Kidney (tissue), 13 donors: ENCODE measurements at regions not wholly inside any gene's neighbourhood (a gene's known extent, or its start where the extent isn't known, plus 50 kb on each side); places are given as distances from the start of the nearest gene placed in this dataset.

Experiments used
- DNase-seq, 5 donors: peaks; one replicate each; pipeline ENCODE4 v3.0.0-alpha.2; 2013 to 2020
- FAIRE-seq: peaks from 2 replicates; lab custom pipeline; 2012; peaks lifted over from hg19 to GRCh38; lab: Jason Lieb, UNC
- H3K27ac ChIP-seq, 2 donors: one replicate each; pipeline ENCODE4 v1.7.0; 2013; ENCODE audit warnings: low read depth in 2 of 2, low read length in 2 of 2, inconsistent platforms in 1 of 2
- H3K27me3 ChIP-seq: one replicate; pipeline ENCODE4 v1.7.1; 2013; ENCODE audit warnings: low read length, inconsistent platforms; ENCODE audit not compliant: control insufficient read depth, insufficient read depth
- H3K36me3 ChIP-seq, 3 donors: one replicate each; pipeline versions ENCODE4 v1.7.0 to v1.7.1; 2013; ENCODE audit warnings: low read length in 3 of 3, control low read depth in 1 of 3, inconsistent platforms in 1 of 3; ENCODE audit not compliant: insufficient read depth in 3 of 3, control insufficient read depth in 2 of 3
- H3K4me1 ChIP-seq, 3 donors: one replicate each; pipeline versions ENCODE4 v1.7.0 to v1.7.1; 2013; ENCODE audit warnings: low read length in 3 of 3, inconsistent platforms in 1 of 3, low read depth in 1 of 3; ENCODE audit not compliant: control insufficient read depth in 2 of 3, insufficient read depth in 2 of 3
- H3K4me3 ChIP-seq, 3 donors: one replicate each; pipeline versions ENCODE4 v1.7.0 to v1.8.1; 2013; ENCODE audit warnings: low read length in 3 of 3, control low read depth in 1 of 3, inconsistent platforms in 1 of 3
- H3K9ac ChIP-seq, 3 donors: one replicate each; pipeline versions ENCODE4 v1.7.0 to v1.7.1; 2013; ENCODE audit warnings: low read length in 3 of 3, control low read depth in 1 of 3, inconsistent platforms in 1 of 3
- H3K9me3 ChIP-seq, 3 donors: one replicate each; pipeline versions ENCODE4 v1.7.0 to v1.7.1; 2013; ENCODE audit warnings: low read length in 3 of 3, control low read depth in 1 of 3, inconsistent platforms in 1 of 3; ENCODE audit not compliant: control insufficient read depth in 2 of 3, insufficient read depth in 1 of 3
- intact Hi-C: fragments of 100-400 bp; cut with DNase I; formaldehyde crosslinking; loops from one replicate; pipeline ENCODE4 v1.11.1; 2022
- TF ChIP-seq, protein P1 (sequence below): IDR thresholded peaks from 3 replicates; pipeline ENCODE4 v1.5.1; 2012; ENCODE audit warnings: mild to moderate bottlenecking, moderate library complexity, borderline replicate concordance; ENCODE audit not compliant: insufficient read depth; ENCODE audit errors: extremely low read depth
- donor health status: control.
- donor health status: control.
- donor health status: control.
- donor health status: control.
- donor health status: control.
- donor health status: DM: yes; HTN: yes; CAD: no.
- donor health status: Normal renal cell carcinoma (clear cell type).

DNA sequence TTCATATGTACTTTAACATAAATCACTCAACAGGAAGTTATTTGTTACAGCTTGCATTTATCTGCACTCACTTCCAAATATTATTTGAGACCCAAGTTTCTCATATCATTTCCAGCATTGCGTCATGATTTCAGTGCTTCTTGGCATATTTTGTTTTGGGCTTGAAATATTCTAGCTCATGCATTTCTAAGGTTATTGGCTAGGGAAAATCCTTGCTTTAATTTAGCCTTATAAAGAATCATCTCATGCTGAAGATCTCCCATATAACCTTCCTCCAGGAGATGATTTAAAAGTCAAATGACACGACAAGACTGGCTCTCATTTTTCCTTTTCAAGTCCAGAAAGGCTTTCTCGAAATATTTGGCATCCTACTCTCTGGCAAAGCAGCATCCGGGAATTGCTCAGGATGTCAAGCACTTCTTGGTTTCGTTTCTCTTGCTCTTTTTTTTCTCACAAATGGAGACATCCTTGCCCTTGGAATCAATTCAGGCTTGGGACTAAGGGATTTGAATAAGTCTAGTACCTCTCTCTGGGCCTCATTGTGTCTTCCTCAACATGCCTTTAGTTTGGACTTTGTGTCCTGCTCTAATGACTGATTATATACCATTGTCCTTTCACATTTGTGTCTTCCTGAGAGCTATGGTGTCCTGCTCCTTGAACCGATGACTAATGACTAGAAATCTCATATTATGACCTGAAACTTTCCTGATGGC is 295.0 kb downstream of the RMST start:
- H3K9me3 ChIP-seq: no peaks in the 10 kb centered on the region
- no peak for DNase-seq
- intact Hi-C loops: no loop called here
- TF ChIP-seq, protein P1, sequence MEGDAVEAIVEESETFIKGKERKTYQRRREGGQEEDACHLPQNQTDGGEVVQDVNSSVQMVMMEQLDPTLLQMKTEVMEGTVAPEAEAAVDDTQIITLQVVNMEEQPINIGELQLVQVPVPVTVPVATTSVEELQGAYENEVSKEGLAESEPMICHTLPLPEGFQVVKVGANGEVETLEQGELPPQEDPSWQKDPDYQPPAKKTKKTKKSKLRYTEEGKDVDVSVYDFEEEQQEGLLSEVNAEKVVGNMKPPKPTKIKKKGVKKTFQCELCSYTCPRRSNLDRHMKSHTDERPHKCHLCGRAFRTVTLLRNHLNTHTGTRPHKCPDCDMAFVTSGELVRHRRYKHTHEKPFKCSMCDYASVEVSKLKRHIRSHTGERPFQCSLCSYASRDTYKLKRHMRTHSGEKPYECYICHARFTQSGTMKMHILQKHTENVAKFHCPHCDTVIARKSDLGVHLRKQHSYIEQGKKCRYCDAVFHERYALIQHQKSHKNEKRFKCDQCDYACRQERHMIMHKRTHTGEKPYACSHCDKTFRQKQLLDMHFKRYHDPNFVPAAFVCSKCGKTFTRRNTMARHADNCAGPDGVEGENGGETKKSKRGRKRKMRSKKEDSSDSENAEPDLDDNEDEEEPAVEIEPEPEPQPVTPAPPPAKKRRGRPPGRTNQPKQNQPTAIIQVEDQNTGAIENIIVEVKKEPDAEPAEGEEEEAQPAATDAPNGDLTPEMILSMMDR: no peak
- H3K4me3 ChIP-seq: no peak overlapping the region
- no peak overlapping the region for H3K9ac ChIP-seq
- H3K27ac ChIP-seq: no peak overlapping the region
- H3K27me3 ChIP-seq: no peaks in the 10 kb centered on the region
- H3K36me3 ChIP-seq: no peaks in the 10 kb centered on the region
- no peak for FAIRE-seq
- H3K4me1 ChIP-seq: no peaks in the 10 kb centered on the region

DNA sequence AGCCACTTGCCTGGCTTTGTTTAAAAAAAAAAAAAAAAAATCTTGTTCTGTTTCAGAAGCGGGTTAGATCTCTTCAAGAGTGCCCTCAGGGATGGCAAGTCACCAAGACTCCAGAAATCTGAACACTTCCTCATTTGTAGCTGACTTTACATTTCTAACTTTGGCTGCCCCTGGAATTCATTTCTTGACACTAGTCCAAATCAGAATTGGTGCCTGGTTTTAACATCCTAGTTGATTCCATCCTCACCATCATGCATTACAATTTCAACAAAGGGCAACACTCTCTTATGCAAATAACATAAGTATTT is 295.5 kb downstream of the RMST start:
- intact Hi-C loops: no loop called here
- TF ChIP-seq, protein P1: no peak
- no peak overlapping the region for H3K27ac ChIP-seq
- no peaks in the 10 kb centered on the region for H3K4me1 ChIP-seq
- no peak for DNase-seq
- no peaks in the 10 kb centered on the region for H3K36me3 ChIP-seq
- no peak overlapping the region for H3K4me3 ChIP-seq
- H3K9ac ChIP-seq: no peak overlapping the region
- H3K9me3 ChIP-seq: no peaks in the 10 kb centered on the region
- H3K27me3 ChIP-seq: no peaks in the 10 kb centered on the region
- no peak for FAIRE-seq

DNA sequence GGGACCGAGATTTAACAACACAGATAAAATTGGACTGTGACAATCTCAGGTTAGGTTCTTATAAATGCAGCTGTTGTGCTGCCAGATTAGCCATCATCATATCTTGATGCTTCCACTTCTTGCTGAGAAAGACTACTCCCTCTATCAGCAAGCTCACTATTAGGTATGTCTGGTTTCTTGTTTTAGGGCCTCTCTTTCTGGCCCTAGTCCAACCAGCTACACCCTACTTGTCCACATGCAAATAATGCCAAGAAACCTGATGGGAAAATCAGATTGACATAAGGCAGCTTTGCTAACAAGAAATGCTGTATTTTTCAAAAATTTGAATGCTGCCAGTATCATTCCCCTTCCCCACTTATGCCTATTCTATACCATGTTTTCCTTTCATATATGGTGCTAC is 296.0 kb downstream of the RMST start:
- H3K36me3 ChIP-seq: no peaks in the 10 kb centered on the region
- no peak for FAIRE-seq

More for the DNA sequence above, 296.0 kb downstream of the RMST start:
- no peak for DNase-seq
- TF ChIP-seq, protein P1: no peak
- Histone ChIP-seq H3K27ac (no peak overlapping the region), H3K4me1 (no peaks in the 10 kb centered on the region), H3K9ac (no peak overlapping the region), H3K4me3 (no peak overlapping the region), H3K27me3 (no peaks in the 10 kb centered on the region), H3K9me3 (no peaks in the 10 kb centered on the region)
- intact Hi-C loops: no loop called here
